ENCODE measurements at regions not wholly inside any gene's neighbourhood (a gene's known extent, or its start where the extent isn't known, plus 50 kb on each side); places are given as distances from the start of the nearest gene placed in this dataset.

DNA sequence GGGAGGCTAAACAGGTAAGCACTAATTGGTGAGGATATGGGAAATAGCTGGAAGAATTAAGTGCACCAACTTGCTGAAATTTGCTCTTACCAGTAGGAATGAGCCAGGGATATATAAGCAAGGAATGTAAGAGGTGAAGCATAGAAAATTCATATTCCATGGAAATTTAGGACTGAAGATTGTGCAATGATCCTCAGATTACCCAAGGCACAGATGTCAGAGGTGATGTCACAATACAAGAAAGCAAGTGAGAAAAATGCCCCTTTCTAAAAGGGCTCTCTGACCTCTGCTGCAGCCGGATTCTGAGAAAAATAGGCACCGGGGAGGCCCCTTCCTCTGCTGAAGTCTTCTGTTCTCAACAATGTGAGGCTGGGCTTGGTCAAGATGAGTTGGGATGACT lies 112.3 kb upstream of the ZNF678 start:
- Histone ChIP-seq H3K4me3 (no peak overlapping the region), H3K9me3 (no peaks in the 10 kb centered on the region), H3K27me3 (no peaks in the 10 kb centered on the region), H3K27ac (no peak overlapping the region), H3K4me1 (no peaks in the 10 kb centered on the region), H3K36me3 (no peaks in the 10 kb centered on the region)
- DNase-seq (no peak), ATAC-seq (no peak)
- 100% methylated on average over 1 of the region's 2 CpGs for WGBS (ENCODE audit: insufficient coverage, low coverage, low lambda C conversion rate, missing lambda C conversion rate)
- TF ChIP-seq, protein P1, sequence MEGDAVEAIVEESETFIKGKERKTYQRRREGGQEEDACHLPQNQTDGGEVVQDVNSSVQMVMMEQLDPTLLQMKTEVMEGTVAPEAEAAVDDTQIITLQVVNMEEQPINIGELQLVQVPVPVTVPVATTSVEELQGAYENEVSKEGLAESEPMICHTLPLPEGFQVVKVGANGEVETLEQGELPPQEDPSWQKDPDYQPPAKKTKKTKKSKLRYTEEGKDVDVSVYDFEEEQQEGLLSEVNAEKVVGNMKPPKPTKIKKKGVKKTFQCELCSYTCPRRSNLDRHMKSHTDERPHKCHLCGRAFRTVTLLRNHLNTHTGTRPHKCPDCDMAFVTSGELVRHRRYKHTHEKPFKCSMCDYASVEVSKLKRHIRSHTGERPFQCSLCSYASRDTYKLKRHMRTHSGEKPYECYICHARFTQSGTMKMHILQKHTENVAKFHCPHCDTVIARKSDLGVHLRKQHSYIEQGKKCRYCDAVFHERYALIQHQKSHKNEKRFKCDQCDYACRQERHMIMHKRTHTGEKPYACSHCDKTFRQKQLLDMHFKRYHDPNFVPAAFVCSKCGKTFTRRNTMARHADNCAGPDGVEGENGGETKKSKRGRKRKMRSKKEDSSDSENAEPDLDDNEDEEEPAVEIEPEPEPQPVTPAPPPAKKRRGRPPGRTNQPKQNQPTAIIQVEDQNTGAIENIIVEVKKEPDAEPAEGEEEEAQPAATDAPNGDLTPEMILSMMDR (IDR thresholded peaks at IDR 0.05), result no peak
- no peak for TF ChIP-seq POLR2A (IDR thresholded peaks at IDR 0.05)
- intact Hi-C loops (cut with DNase I), result no loop called here

DNA sequence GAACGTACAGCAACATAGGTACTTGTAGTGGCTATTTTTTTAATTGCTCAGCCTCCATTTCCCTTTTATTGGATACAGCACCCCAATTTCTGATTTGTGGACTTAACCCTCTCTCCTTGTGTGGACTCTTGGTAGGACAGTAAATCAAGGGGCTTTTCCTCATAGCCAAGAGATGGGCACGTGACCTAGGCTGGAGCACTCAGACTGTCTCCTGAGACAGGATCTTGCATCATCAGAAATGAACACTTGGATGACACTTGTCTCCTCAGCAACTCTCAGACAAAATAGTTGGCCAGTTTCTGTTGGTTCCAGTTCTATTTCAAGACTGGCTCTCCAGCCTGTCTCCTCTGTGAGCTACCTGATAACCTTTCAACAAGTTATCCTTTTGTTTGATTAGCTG lies 112.9 kb upstream of the ZNF678 start:
- Histone ChIP-seq H3K27ac (no peak overlapping the region), H3K4me3 (no peak overlapping the region), H3K4me1 (no peaks in the 10 kb centered on the region), H3K36me3 (no peaks in the 10 kb centered on the region), H3K9me3 (no peaks in the 10 kb centered on the region), H3K27me3 (no peaks in the 10 kb centered on the region)
- DNase-seq, result no peak
- no peak for ATAC-seq
- TF ChIP-seq, protein P1 (IDR thresholded peaks at IDR 0.05), result no peak
- TF ChIP-seq POLR2A (IDR thresholded peaks at IDR 0.05), result no peak
- intact Hi-C loops (cut with DNase I), result no loop called here
- 70% methylated on average over 1 of the region's 2 CpGs for WGBS (ENCODE audit: insufficient coverage, low coverage, low lambda C conversion rate, missing lambda C conversion rate)

DNA sequence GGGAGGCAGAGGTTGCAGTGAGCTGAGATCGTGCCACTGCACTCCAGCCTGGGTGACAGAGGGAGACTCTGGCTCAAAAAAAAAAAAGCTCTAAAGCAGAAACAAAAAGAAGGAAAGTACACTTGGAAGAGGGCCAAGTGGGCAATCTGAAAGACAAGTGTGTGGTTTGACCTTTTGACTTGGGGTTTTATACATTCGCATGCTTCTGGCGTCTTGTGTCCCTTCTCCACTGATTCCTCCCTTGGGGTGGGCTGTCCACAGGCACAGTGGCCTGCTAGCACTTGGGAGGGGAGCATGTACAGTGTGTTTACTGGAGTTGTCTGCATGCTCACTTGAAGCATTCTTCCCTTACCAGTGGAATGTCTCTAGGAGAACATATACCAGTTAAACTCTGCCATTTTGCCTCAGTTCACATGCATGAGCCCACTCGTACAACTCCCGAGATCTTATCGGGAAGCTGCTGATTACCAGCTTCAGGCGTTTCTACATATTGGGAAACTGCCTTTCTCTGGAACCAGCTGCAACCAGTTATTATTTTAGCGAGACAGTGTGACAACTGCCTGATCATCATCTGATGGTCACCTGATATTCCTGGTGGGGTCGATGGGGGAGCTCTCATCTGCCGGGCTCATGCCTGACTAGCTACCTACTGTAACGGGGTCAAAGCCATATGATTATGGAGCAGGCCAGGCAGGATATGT lies 113.5 kb upstream of the ZNF678 start:
- intact Hi-C loops (cut with DNase I), result loop anchor here in 1 of 2 donors (10.0 kb wide), 1 partner anchor 215 kb away; no protein-coding TSS in a partner anchor
- no peak for ATAC-seq
- Histone ChIP-seq H3K27ac (no peak overlapping the region), H3K4me1 (no peaks in the 10 kb centered on the region), H3K4me3 (no peak overlapping the region), H3K27me3 (no peaks in the 10 kb centered on the region), H3K36me3 (no peaks in the 10 kb centered on the region), H3K9me3 (no peaks in the 10 kb centered on the region)
- WGBS (ENCODE audit: insufficient coverage, low coverage, low lambda C conversion rate, missing lambda C conversion rate), result 75% methylated on average over 8 of the region's 11 CpGs
- DNase-seq, result no peak
- TF ChIP-seq POLR2A (IDR thresholded peaks at IDR 0.05), result no peak
- TF ChIP-seq, protein P1 (IDR thresholded peaks at IDR 0.05), result no peak

DNA sequence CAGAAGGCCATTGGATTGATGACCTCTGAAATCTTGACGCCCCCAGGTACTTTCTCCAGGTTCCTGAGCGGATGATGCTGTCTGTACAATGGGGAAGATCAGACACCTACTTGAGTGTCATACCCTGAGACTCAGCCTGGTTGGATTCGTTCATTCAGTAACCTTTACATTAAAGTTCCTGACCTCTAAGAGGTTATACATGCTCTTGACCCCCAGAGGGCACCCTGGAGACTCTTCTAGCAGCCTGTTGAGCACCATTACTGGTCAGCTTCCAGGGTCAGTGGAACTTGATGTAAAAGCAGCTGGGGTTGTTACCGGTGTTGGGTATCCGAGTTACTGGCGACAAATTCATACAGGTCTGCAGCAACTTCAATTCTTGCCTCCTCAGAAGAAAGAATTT lies 114.3 kb upstream of the ZNF678 start:
- Histone ChIP-seq H3K9me3 (no peaks in the 10 kb centered on the region), H3K4me1 (no peaks in the 10 kb centered on the region), H3K27ac (no peak overlapping the region), H3K27me3 (no peaks in the 10 kb centered on the region), H3K36me3 (no peaks in the 10 kb centered on the region), H3K4me3 (no peak overlapping the region)
- TF ChIP-seq POLR2A (IDR thresholded peaks at IDR 0.05), result no peak
- TF ChIP-seq, protein P1 (IDR thresholded peaks at IDR 0.05), result peak; percentile 5 to 40 (median 26)
- intact Hi-C loops (cut with DNase I), result loop anchor here in 1 of 2 donors (10.0 kb wide), 1 partner anchor 214 kb away; no protein-coding TSS in a partner anchor
- DNase-seq (no peak), ATAC-seq (peak in 3 of 4 donors; percentile 27 to 62 (median 31))
- 47% methylated on average over 6 of the region's 6 CpGs for WGBS (ENCODE audit: insufficient coverage, low coverage, low lambda C conversion rate, missing lambda C conversion rate)
